GM12874 (cell line): ENCODE measurements at regions not wholly inside any gene's neighbourhood (a gene's known extent, or its start where the extent isn't known, plus 50 kb on each side); places are given as distances from the start of the nearest gene placed in this dataset.

ENCODE experiments used
- CTCF ChIP-seq: IDR thresholded peaks from 2 replicates; pipeline ENCODE4 v1.5.1; 2011; ENCODE audit warnings: low read depth, mild to moderate bottlenecking, control low read depth, low read length, moderate library complexity; ENCODE audit not compliant: insufficient read depth

GRCh38 chr20:41927189-41927588, 309.0 kb upstream of the CHD6 start:
- TF ChIP-seq CTCF, result no peak

GRCh38 chr20:41925476-41925875, 307.3 kb upstream of the CHD6 start:
- TF ChIP-seq CTCF, result no peak

GRCh38 chr20:41923624-41924023, 305.4 kb upstream of the CHD6 start:
- TF ChIP-seq CTCF, result no peak

GRCh38 chr20:41913146-41913545, 295.0 kb upstream of the CHD6 start:
- TF ChIP-seq CTCF, result no peak

GRCh38 chr20:41910558-41910957, 292.4 kb upstream of the CHD6 start:
- TF ChIP-seq CTCF, result no peak

- no peak for TF ChIP-seq CTCF
Observed at GRCh38 chr20:41905199-41905598, 287.0 kb upstream of the CHD6 start.

- TF ChIP-seq CTCF, result no peak
Observed at GRCh38 chr20:41903586-41903985, 285.4 kb upstream of the CHD6 start.

- no peak for TF ChIP-seq CTCF
Observed at GRCh38 chr20:41902346-41902745, 284.2 kb upstream of the CHD6 start.
